COLO668 (cell line): ENCODE measurements at regions not wholly inside any gene's neighbourhood (a gene's known extent, or its start where the extent isn't known, plus 50 kb on each side); places are given as distances from the start of the nearest gene placed in this dataset.
A peak's percentile ranks its signal among the peaks of the same experiment; 100 is the strongest.
"Not testable (repeated sequence)": the region's sequence is repeated elsewhere in the genome, so short reads cannot be mapped to it uniquely, and the experiment has no call there.

Experiments used
- DNase-seq: peaks from one replicate; lab custom pipeline; 2025; ENCODE audit not compliant: unreplicated experiment; lab: John Stamatoyannopoulos, UW

DNA sequence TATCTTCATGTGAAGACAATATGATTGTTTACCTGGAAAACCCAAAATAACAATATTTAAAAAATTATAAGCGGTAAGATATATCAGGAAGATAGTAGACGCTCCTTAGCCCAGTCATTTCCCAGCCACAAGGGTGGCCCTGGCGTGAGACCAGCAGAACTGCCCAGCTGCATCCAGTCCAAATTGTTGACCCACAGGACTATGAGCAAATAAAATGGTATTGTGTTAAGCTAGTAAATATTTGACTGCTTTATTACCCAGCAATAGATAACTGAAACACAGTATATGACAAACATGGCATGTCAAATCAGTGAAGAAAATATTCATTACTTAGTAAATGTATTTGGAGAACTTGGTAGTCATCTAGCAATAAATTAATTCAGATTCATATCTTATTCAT is 294.3 kb upstream of the SPAG17 start:
- DNase-seq: peak; percentile 77

DNA sequence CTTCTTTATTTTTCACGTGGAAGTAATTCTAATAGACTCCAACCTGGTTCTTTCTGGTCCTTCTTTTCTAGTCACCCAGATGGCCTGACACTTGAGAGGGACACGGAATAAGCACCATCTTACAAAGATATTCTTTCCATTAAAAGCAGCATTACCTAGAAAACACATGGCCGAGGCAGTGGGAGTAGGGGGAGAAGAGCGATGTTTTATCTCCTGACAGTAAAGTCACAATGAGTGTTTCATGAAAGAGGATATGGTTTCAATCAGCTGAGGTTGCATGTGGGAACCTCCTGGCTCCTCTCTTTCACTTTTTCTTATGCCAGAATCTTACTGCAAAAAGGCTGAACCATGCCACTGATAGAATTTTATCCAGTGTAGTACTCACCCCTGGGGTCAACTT is 288.8 kb upstream of the SPAG17 start:
- no peak for DNase-seq

DNA sequence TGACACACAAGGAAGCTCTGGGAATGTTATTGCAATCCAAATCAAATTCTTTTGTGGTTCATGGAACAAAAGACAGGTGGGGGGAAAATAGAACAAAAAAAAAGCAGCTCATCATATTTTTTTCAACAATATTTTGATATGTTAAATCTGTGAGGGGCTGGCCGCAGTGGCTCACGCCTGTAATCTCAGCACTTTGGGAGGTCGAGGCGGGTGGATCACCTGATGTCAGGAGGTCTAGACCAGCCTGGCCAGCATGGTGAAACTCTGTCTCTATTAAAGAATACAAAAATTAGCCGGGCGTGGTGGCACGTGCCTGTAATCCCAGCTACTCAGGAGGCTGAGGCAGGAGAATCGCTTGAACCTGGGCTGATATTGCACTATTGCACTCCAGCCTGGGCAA is 279.4 kb upstream of the SPAG17 start:
- DNase-seq: not testable (repeated sequence)

DNA sequence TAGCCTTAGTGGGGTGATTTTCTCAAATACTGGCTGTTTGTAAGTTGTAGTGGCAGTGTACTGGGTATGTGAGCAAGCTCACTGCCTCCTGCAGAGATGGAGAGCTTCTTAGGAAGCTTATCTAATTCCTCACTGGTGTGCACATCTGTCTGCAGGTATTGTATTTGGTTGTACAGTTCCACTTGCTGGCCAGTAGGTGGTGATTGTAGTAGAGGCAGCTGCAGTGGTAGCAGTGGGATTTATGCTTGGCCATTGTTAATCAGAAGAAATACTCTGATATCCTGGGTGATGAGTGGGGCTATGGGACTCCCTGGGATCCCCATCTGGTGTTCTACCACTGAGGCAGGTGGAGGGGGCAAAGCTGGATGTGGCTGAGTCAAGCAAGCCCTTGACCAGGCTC is 276.1 kb upstream of the SPAG17 start:
- DNase-seq: no peak

DNA sequence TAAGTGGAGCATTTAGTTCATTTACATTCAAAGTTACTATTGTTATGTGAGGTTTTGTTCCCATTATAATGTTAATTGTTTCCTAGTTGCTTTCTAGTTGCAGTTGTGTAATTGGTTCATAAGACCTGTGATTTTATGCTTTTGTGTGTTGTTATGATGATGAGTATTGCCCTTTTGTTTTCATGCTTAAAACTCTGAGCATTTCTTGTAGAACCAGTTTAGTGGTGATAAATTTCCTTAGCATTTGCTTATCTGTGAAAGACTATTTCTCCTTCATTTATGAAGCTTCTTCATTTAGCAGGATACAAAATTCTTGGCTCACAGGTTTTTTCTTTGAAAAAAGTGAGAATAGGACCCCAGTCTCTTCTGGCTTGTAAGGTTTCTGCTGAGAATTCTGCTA is 274.8 kb upstream of the SPAG17 start:
- no peak for DNase-seq

DNA sequence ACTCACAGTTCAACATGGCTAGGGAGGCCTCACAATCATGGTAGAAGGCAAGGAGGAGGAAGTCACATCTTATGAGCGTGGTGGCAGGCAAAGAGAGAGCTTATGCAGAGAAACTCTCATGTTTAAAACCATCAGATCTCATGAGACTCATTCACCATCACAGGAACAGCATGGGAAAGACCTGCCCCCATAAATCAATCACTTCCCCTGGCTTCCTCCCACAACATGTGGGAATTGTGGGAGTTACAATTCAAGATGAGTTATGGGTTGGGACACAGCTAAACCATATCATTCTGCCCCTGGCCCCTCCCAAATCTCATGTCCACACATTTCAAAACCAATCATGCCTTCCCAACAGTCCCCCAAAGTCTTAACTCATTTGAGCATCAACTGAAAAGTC is 268.8 kb upstream of the SPAG17 start:
- not testable (repeated sequence) for DNase-seq

DNA sequence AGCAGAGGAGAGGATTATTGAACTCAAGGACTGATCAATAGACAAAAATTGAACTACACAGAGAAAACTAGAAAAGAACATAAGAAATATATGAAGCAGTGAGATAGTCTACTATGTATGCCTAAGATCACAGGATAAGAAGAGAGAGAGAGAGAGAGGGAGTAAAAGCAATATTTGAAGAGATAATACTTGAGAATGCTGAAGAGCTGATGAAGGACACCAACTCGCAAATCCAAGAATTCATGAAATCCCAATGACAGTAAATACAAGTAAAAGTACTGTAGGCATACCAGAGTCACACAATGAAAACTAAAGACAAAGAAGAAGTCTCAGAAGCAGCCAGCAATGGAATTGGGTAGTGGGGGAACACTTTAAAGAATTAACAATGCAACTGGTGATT is 260.1 kb upstream of the SPAG17 start:
- no peak for DNase-seq

DNA sequence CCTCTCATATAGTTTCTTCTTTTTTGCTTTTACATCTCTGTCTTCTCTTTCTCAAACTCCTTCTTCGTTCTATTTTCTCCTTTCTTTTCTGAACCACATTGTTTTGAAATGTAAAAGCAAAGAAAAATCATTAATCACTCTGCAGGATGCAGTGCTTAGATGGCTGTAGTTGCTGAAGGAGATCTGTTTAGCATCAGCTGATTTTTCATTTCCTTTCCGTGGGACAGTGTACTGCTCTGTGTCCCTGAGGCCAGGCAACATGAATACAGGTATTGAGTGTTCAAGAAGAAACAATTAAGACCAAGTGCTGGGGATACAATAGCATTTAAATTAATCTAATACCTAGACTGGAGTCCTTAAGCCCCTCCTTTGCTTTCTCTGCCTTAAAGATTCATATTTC is 257.2 kb upstream of the SPAG17 start:
- DNase-seq: no peak

DNA sequence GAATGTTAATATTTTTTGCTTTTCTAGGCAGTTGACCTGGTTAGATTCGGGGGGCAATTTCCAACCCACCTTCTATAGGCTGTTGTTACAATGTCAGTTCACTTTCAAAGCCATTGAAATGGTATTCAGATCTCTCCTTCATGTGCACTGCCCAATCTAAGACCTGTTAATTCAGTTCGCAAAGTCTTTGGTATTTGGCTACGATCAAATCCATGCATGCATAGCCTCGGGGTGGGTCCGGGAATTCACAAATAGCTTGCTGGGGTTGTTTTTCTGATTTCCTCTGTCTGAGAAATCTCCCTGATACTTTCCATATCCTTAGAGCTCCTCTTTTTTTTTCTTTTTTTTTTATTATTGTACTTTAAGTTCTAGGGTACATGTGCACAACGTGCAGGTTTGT is 252.6 kb upstream of the SPAG17 start:
- DNase-seq: no peak

DNA sequence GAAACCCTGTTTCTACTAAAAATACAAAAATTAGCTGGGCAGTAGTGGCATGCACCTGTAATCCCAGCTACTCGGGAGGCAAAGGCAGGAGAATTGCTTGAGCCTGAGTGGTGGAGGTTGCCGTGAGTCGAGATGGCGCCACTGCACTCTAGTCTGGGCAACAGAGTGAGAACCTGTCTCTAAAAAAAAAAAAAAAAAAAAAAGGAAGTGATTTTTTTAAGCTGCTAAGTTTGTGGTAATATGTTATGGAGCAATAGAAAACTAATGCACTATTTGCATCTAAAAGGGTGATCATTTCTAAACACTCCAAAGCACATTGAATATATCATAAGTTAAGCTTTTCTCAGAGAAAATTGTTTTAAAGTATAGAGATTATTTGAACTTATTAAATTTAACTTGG is 244.8 kb upstream of the SPAG17 start:
- no peak for DNase-seq

DNA sequence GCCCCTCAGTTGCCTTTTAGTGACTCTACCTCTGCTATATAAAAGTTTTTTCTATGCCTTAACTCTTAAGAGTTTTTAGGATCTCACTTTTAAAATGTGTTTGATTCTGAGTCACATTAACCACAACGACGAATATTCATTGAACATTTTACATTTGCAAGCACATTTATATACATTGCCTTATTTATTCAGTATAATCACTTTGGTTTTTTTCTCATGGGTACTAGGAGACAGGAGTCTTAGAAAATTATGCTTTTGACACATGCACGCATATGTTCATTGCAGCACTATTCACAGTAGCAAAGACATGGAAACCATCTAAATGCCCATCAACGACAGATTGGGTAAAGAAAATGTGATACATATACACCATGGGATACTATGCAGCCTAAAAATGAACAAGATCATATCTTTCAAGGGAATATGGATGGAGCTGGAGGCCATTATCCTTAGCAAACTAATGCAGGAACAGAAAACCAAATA is 236.9 kb upstream of the SPAG17 start:
- DNase-seq: no peak

DNA sequence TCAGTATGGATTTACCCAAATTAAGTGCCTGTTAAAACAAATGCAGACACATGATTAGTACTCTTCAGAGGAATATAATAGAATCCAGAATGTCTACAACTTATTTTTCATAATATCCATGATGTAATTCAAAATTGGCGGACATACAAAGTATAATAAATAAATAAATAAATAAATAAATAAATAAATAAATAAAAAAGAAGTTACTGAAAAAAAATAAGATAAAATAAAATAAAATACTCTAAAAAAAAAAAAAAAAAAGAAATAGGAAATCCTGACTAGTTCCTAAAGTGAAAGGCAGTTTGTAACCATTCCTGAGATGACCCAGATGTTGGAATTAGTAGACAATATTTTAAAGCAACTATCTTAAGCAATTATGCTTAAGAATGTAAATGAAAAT is 219.0 kb upstream of the SPAG17 start:
- no peak for DNase-seq

DNA sequence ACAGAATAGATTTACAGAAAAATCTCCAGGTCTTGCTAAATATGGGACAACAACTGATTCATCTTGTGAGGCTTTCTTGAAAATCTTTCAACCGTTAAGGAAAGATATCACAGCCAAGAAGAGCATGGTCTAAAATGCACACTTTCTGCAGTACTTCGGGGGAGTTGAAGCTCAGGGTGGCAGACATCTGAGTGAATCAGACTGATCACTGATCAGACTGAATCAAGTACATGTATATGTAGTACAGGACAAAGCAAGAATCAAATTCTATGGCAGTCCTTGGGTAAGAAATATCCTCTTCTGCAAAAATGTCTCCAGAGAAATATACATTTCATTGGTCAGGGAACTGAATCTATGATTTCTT is 212.4 kb upstream of the SPAG17 start:
- DNase-seq: no peak

DNA sequence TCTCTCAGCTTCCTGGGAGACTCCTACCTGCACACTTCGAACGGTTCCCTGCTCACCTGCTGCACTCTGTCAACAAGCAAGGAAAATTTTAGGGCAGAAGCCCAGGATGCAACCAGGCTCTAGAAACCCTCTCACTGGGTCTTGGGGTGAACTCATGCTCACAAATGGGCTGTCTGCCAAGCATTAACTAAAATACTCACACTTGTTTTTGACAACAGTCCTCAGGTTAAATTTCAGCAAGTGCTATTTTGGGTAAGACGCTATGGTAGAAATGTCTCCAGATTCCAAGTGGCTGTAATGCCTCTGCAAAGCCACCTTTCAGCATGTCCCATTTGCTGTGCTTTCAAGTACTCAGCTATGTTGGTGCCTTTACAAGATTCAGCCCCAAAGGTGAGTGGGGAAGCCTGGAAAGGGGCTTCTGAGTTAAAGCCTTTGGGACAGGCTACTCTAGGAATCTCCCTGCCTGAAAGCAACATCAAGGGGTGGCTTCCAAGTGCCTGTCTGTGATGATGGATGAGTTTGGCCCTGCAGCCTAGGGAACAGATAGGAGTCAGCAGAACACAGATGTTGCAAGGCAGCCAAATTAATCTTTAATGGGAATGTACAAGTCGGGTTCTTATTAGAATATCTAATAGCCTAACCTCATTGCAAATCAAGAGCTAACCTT is 211.9 kb upstream of the SPAG17 start:
- DNase-seq: no peak

DNA sequence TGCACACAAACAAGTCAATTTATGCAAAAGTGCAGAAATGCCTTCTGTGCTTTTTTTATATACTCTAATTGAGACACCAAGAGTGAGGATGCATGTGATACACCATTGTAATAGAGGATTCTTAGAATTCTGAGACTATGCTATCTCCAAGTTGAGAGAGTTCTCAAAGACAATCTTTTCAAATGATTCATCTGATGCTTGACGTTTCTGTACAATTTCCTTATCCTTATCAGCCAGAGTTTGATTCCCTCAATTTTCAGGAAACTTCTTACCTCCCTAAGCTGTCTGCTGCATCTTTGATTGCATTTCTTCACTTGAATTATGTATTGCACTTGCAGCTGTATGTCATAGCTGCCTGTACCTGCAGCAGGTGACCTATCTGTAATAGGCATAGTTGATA is 211.3 kb upstream of the SPAG17 start:
- no peak for DNase-seq

DNA sequence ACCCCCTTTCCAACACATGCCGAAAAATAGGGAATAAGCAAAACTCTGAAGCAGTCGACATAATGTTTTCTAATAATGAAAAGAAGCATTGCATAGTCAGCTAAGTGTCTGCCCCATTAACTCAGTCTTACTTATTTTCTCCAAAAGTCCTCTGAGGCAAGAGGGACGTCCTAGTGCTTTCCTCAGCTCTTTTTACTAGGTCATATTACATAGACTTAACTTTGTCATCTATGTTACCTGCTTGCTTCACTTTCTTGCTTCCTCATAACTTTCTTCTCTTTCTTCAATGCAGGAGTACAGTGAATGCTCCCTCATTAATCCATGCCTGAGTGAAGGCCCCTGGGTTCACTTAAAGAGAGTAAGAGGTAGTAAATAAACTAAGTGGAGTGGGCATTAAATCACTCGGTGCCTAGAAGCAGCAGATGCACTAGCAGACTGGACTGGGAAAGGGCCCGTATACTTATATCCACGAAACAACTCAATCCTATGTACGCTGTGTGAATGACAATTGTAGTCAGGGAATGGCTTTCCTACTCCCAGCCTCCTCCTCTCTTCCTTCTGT is 210.5 kb upstream of the SPAG17 start:
- DNase-seq: no peak

DNA sequence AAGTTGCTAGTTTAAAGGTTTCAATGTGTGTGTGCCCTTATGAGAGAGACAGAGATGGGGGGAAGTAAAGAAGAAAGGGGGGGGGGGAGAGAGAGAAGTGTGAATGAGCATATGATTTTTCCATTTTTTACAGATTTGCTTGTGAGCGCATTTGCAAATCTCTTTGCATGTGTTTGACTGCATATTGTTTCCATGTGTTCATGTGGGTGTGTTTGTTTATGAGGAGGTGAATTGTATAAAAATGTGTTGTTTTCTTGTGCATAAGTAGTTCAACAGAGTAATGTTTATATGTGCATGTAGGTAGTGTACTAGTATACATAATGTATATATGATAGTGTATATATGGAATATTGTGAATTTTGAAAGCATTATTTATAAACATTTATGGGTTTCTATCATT is 205.9 kb upstream of the SPAG17 start:
- no peak for DNase-seq

DNA sequence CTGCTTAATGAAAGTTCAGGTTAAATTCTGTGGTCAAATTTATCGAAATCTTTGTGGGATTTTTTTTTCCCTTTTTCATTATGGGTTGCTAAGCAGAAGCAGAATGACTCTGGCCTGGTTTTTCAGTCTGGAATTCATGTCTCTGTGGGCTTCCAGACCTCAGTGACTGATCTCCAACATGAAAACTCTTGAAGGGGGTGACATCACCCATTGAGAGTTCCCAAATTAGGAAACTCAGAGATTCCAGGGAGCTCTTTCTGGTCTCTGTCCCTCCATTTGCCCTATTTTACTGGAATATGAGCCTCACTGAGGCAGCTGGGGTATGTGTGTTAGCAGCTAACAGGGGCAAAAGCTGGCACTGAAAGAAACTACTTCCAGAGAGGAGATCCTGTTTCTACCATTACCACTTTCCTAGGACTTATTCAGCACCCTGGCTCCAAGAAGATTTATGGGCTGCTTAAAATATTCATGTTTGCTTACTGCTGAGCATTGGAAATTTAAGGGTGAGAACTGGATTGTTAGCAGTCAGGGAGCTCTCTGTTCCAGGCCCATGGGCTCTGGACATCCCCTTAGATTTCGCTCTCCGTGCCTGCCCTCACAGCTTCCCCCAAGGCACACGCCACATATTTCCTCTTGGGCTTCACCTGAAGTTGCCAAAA is 203.4 kb upstream of the SPAG17 start:
- no peak for DNase-seq

DNA sequence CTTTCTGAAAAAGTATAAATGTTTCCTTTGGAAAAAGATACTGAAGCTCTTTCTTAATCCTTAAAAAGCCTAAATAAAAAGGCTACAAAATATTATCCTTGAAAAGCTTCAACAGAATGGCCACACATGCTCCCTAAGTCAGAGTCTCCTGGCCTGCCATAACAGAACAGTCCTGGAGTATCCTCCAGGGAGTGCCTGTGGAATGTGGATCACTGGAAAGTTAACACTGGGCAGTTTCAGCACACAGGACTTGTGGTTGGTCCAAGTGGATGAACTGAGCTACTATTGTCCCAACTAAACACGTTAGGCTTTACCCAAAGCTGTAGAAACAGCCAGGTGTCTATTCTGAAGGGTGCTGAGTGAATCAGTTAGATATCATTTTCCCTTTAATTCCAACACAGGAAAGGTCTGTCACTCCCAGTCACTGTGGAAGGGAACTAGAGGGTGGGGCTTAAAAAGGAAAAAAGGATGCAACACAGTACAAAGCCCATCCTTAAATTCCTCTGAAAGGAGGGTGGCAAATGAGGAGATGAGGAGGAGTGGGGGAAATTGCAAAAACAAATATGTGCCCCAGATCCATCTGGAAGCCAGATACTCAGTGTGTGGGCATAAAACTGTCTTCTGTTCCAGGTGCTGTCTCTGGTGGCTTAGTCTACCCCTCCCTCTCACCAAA is 196.3 kb upstream of the SPAG17 start:
- no peak for DNase-seq

DNA sequence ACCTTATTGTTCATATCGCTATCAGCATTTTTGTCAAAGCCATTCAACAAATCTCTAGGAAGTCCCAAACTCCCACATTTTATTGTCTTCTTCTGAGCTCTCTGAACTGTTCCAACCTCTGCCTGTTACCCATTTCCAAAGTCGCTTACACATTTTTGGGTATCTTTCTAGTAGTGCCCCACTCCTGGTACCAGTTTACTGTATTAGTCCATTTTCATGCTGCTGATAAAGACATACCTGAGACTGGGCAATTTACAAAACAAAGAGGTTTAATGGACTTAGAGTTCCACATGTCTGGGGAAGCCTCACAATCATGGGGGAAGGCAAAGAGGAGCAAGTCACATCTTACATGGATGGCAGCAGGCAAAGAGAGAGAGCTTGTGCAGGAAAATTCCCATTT is 192.2 kb upstream of the SPAG17 start:
- DNase-seq: not testable (repeated sequence)

DNA sequence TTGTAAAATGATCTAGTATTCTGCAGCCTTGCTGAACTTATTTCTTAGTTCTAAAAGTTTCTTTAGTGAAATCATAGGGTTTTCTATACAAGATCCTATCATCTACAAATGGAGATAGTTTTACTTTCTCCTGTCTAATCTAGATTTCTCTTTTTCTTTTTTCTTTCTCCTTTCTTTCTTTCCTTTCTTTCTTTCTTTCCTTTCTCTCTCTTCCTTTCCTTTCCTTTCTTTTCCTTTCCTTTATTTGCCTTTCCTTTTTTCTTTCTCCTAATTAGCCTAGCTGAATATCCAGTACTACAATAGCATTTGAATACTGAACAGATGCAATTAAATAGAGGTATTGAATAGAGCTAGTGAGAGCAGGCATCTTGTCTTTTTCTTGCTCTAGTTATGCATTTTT is 186.6 kb upstream of the SPAG17 start:
- DNase-seq: no peak

DNA sequence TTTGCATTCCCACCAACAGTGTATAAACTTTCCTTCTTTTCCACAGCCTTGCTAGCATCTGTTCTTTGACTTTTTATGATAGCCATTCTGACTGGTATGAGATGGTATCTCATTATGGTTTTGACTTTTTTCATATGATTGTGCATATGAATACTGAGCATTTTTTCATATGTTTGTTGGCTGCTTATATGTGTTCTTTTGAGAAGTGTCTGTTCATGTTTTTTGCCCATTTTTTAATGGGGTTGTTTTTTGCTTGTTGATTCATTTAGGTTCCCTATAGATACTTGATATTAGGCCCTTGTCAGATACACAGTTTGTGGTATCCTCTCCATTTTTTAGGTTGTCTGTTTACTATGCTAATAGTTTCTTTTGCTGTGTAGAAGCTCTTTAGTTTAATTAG is 185.8 kb upstream of the SPAG17 start:
- DNase-seq: no peak
